ENCODE measurements at regions not wholly inside any gene's neighbourhood (a gene's known extent, or its start where the extent isn't known, plus 50 kb on each side); places are given as distances from the start of the nearest gene placed in this dataset.

DNA sequence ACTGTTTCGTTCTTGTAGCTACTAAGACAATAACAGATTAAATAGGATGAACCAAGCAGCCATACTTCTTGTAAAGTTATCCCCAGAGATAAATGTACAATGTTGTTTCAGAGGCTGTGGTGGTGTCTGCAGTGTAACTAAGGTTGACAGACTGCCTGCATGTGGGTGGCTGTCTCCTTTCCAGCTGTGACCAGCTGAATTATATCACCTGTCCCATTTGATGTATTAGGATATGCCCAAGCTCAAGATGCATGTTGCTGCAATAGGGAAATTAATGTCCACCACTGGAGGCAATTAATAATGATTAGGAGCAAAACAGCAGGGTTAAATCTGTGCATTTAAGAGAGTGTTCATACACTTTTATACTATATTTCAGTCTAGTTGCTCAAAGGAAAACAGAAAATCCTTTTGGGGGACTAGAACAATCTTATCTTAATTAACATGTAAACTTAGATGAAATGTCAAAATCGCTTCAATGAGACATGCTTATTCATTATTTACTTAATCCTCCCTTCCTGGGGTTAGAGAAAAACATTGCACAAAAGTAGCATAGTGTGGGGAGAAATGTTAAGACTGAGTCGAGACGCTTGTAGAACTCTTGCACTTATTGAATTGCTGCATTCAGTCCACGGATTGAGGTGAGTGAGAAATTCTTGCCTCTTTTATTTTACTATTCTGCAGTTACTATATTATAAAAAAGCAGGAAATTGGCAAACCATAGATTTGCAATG is 269.0 kb downstream of the SNX10 start:
- DNase-seq: peak; percentile 68

DNA sequence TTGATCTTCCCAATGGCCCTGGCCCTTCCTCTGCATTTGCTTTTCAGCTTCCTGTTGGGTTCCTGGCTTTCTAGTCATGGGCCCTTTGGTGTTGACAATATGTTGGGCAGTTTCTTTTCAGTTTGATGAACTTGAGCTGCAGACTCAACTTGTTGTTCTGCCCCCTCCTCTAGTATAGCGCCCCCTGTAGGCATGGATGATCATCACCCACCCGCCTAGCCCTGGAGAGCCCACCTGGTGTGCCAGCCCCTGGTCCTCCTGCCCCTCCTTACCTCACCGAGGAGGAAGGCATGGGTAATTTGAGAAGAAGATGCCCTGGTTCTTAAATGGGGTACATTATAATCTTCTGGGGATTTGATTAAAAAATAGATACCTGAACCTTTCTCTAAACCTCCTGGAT is 271.2 kb downstream of the SNX10 start:
- DNase-seq: no peak

DNA sequence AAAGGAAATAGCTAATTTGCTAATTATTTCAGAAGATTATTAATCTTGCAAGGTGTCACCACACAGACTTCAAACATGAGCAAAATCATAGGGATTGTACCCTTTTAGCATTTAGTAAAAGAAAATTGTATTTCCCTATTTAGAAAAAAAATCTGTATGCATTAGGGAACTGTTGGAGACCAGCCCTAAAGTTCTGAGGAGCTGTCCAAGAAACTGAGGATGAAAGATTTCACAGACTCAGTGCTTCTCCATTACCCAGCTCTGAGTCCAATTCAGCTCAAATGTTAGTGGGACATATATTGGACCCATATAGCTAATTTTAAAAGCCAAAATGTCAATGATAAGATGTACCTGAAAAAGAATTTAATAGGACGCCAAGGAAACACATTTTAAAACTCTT is 271.7 kb downstream of the SNX10 start:
- no peak for DNase-seq

- no peak for DNase-seq
Observed at GRCh38 chr7:26567266-26567665, 275.6 kb downstream of the SNX10 start.

DNA sequence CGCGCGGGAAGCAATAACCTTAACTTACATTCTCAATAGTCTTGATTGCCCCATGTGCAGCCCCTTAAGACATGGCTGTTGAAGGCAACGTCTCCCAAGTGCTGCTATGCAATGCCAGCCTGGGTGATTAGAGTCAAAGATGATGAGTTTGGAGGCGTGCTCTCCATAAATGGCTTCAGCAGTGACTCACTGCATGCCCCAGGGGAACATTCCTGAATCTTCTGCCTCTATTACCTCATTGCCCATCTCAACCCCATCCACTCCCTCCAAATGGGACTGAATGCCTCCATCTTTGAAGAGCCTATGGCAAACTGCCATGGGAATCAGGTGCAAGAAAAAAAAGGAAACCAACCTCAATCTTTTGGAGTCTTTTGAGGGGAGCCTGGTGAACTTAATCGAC is 282.8 kb downstream of the SNX10 start:
- no peak for DNase-seq

DNA sequence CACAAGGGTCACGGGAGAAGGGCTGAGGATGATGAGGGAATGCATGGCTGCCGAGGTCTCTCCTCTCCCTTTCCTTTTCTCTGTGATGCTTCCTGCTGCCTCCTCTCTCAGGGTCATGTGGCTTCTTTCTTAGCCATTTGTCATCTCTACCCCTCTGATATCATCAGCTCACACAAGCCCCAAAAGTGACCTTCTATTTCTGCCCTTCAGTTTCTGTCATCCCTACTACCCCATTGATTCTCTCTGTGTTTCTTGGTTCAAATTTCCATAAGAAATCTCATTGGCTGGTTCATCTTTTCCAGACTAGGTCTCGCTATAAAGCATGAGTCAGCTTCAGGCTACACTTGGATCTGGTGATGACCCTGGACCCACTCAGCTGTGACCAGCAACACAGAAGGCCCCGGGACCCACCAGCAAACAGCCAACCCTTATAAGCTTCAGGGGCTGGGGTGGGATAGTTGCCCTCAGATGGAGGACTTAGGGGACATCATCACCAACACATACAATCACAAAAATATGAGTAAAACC is 284.3 kb downstream of the SKAP2 start:
- DNase-seq: no peak

DNA sequence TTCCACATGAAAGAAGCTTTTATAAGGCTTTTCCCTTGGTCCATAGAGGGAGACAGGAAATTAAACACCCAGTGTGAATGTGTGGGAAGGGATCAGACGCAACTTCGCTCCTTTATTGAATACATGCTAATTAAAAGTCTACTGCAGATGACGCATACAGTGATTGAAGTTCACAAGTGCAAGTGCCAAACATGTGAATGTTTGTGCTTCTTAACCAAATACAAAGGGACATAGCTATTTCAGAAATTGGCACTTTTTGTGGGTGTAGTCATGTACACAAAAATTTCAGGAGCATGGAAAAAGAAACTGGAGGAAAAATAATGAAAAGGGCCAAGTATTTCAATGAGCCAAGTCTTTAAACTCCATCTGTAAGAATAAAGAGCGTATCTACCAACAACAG is 283.7 kb downstream of the SKAP2 start:
- DNase-seq: no peak

GRCh38 chr7:26583094-26583648 is 281.2 kb downstream of the SKAP2 start:
- no peak for DNase-seq

- DNase-seq: no peak
Observed at GRCh38 chr7:26584326-26584725, 280.1 kb downstream of the SKAP2 start.

DNA sequence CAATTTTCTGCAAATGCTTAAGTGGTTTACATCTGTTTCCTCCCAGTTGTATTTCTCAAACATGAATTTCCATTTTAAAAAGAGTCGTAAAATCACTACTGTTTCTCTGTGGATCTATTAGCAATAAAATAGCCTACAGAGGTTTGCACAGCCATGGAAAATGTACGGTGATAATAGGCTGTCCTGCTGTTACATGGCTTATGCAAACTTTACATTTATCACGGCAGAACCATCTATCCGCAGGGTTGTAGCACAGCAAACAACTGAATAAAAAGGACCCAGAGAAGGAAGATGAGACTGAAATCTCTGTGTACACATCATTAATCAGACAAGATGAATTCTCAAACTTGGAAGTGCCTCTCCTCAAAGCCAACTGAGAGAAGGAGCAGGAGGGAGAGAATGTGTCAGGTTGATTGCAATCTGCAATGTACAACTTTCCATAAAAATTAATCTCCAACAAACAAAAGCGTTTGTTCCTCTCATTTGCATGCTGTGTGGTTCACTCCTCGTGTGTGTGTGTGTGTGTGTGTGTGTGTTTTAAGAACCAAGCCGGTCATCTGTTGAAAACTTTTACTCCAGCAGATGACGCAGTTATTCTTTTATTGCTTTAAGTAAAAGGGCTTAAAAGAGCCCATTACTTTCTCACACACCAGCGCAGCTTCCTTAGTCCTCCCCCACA is 279.3 kb downstream of the SKAP2 start:
- no peak for DNase-seq

DNA sequence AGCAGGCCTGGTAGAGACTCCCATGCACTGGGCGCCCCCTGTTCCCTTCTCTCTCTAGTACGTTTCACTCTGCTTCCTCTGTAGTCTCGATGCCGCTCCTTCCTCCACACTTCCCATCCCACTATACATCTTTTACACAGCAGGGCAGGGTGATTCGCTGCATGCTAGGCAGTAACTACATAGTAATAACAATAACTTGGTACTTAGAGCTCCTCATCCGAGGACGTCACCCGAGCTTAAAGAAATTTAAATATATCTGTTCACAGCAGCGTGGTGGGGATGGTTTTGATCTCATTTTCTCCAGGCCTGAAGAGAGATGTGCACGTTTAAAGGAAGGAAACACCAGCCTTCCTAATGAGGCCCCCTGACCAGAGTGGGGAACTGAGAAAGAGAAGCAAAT is 276.9 kb downstream of the SKAP2 start:
- DNase-seq: no peak

GRCh38 chr7:26588511-26588910 is 275.9 kb downstream of the SKAP2 start:
- peak; percentile 81 for DNase-seq

DNA sequence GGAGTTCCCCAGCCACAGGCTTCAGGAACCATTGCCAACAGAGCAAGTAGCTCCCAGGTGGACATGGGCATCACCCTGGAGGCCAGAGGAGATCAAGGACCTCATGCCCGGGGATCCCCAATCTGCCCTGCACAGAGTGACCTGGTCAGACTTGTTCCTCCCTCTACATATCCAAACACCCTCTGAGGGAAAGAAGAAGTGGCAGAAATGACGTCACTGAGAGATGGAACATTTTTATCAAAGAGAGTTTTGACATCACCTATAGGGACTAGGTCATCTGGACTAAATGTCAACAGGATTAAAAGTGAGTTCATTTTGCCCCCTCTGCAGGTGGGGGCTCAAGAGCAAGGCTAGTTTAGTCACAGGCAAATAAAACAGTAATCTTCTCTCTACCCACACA is 273.7 kb downstream of the SKAP2 start:
- no peak for DNase-seq

GRCh38 chr7:26592011-26592410 is 272.4 kb downstream of the SKAP2 start:
- no peak for DNase-seq

GRCh38 chr7:26593393-26593792 is 271.0 kb downstream of the SKAP2 start:
- no peak for DNase-seq

- DNase-seq: no peak
Observed at GRCh38 chr7:26593896-26594295, 270.5 kb downstream of the SKAP2 start.

DNA sequence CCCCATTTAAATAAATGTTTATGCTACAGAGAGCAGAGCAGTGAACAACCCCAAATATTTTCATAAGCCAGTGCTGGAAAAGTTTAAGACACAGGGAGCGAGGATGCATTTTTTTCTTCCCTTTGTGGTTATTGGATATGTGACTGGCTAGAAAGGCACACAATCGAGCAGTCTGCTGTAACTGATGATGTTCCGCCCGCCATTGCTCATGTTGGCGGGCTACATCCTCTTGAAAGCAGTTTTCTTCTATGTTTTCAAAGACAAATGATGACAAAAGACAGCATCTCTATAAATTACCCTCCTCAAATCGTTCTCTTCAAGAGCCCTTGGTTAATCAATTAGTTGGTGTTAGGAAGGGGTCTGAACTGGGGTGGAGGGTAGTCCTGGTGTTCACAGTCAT is 269.8 kb downstream of the SKAP2 start:
- no peak for DNase-seq

DNA sequence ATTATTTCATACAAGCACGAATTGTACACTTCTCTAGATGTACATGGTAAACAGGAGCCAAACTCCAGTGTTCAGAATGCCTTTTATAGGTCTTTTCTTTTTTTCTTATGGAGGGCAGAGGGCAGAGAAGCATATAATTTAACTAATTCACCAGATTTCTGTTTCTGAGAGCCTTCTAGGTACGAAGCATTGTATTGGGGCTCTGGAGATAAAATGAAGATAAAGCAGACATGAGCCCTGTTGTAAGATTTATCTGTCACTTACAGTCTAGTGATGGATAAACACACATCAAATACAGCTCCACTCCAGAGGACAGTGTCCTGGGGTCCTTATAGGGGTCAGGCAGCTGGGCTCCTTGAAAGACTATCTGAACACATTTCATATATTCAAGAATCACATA is 265.5 kb downstream of the SKAP2 start:
- DNase-seq: no peak

GRCh38 chr7:26599982-26600381 is 264.4 kb downstream of the SKAP2 start:
- no peak for DNase-seq

GRCh38 chr7:26600411-26600810 is 264.0 kb downstream of the SKAP2 start:
- DNase-seq: no peak

DNA sequence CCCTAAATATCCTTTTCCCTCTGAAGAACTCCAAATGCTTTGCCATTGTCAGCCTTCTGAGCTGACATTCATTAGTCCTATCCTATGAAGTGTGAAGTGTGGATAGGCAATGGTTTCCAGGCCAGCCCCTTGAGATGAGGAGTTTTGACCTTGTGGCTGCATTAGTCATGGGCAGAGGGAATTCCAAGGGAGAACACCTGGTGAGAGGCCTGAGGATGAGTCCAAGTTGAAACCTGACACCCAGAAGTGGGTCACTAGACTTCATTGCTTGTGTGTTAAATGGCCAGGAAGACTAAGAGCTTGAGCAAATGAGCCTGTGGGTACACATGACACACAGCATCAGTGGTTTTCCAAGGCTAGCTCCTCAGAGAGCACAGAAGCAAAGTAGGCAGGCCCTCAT is 260.8 kb downstream of the SKAP2 start:
- peak; percentile 44 for DNase-seq

- no peak for DNase-seq
Observed at GRCh38 chr7:26608402-26608801, 256.0 kb downstream of the SKAP2 start.

DNA sequence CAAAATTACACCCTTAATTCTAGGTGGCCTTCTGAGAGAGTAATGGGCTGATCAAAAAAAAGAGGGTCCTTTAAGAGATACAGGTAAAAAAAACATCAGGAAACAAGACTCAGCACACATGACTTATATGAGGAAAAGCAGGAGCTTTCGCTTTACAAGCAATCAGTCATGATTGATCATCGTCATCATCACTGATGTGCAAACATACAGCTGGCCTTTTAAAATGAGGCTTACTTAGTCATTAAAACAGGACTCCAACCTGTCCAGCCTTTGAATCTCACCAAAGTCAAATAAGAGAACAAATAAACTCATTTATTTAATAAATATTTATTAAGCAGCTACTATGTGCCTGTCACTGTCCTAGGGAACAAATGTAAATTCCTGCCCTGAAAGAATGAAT is 255.3 kb downstream of the SKAP2 start:
- no peak for DNase-seq

DNA sequence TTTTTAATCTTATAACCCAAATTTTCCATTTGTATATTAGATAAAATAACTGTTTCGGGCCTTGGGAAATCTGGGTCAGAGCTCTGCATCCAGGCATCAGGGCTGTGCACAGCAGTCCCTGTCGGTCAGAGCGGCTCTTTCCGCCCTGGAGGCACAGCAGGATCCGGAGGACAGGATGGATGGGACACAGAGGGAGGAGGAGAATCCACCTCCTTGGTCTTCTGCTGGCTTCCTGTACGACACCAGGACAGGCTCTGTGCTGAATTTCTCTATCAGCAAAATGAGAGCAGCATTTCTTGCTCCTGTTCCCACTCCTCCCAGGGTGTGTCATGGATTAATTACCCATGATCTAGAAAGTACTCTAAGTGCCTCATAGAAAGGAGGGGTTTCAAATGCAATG is 254.9 kb downstream of the SKAP2 start:
- no peak for DNase-seq
